Stomach (tissue), 8 donors: ENCODE measurements at regions not wholly inside any gene's neighbourhood (a gene's known extent, or its start where the extent isn't known, plus 50 kb on each side); places are given as distances from the start of the nearest gene placed in this dataset.
A peak's percentile ranks its signal among the peaks of the same experiment; 100 is the strongest.

ENCODE experiments used
- DNase-seq, 2 donors: peaks; one replicate each; pipeline versions ENCODE4 v3.0.0 to v3.0.0-alpha.2; 2013 to 2019
- H3K27ac ChIP-seq, 5 donors: fragments of 200-600 bp in 4 of 5; sonication (generic) in 4 of 5; one replicate each; pipeline ENCODE4 v1.5.1; 2013 to 2019; ENCODE audit warnings: mild to moderate bottlenecking in 1 of 5, moderate library complexity in 1 of 5
- H3K27me3 ChIP-seq, 3 donors: fragments of 200-600 bp; sonication (generic); one replicate each; pipeline ENCODE4 v1.5.1; 2017 to 2019; ENCODE audit warnings: mixed run types in 1 of 3
- H3K36me3 ChIP-seq, 4 donors: fragments of 200-600 bp; sonication (generic); 1 replicate in 3 of 4; 2 replicates in 1 of 4; pipeline ENCODE4 v1.5.1; 2016 to 2019
- H3K4me1 ChIP-seq, 4 donors: fragments of 200-600 bp; sonication (generic); one replicate each; pipeline ENCODE4 v1.5.1; 2016 to 2019
- H3K4me3 ChIP-seq, 4 donors: fragments of 200-600 bp; sonication (generic) in 3 of 4; one replicate each; pipeline ENCODE4 v1.5.1; 2016 to 2019; ENCODE audit warnings: mild to moderate bottlenecking in 1 of 4
- H3K9me3 ChIP-seq, 4 donors: fragments of 200-600 bp; sonication (generic); one replicate each; pipeline ENCODE4 v1.5.1; 2016 to 2019
- EP300 ChIP-seq: sonication (generic); formaldehyde crosslinking; IDR thresholded peaks from one replicate; pipeline ENCODE4 v1.6.1; 2017; ENCODE audit warnings: antibody characterized with exemption
- POLR2A ChIP-seq, 4 donors: fragments of 450-650 bp; IDR thresholded peaks; one replicate each; pipeline ENCODE4 v1.6.1; 2016; ENCODE audit warnings: antibody characterized with exemption in 4 of 4, control low read depth in 2 of 4, mild to moderate bottlenecking in 1 of 4, moderate library complexity in 1 of 4
- POLR2AphosphoS5 ChIP-seq, 3 donors: sonication (generic); formaldehyde crosslinking; IDR thresholded peaks; one replicate each; pipeline ENCODE4 v1.6.1; 2016; ENCODE audit warnings: antibody characterized with exemption in 3 of 3
- WGBS, 5 donors: extraction: QIAGEN DNeasy Blood & Tissue Kit in 3 of 5; methylation state at CpG; one replicate each; pipeline versions ENCODE4 v1.1.5 to v1.1.7; 2013 to 2018; 5-methylcytosine and 5-hydroxymethylcytosine counted together
- intact Hi-C: fragments of 100-400 bp; cut with DNase I; formaldehyde crosslinking; loops from one replicate; pipeline ENCODE4 v1.15.1; 2023; ENCODE audit warnings: low total_unique reads
- TF ChIP-seq, protein P1 (sequence below), 7 experiments: fragments of 450-650 bp in 4 of 7; fragments of 200-600 bp in 3 of 7; sonication (generic) in 3 of 7; IDR thresholded peaks; one replicate each; pipeline ENCODE4 v1.5.1; 2016 to 2019; ENCODE audit warnings: antibody characterized with exemption in 7 of 7, control low read depth in 2 of 7, mild to moderate bottlenecking in 1 of 7
- donor health status: healthy with polysubstance abuse.
- donor health status: Bipolar disorder and iron deficiency.
- donor health status: healthy.

DNA sequence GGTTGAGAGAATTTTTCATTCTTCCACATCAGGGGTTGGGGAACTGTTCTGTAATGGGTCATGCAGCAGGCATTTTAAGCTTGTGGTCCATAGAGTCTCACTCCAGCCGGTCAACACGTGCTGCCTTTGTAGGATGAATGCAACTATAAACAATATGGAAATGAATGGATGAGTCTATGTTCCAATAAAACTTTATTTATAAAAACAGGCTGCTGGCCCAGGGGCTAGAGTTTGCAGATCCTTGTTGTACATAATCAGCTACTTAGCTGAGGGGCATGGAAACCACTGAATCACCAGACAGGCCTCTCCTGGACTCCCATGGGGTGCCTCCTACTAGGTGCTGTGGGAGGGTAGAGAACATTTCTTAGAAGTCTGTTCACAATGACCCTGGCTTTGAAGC lies 243.4 kb downstream of the BMP7 start:
- 79 to 87% (median 84%) methylated on average over 2 of the region's 2 CpGs for WGBS, 5 donors
- DNase-seq = no peak
- Histone ChIP-seq H3K27ac (no peak overlapping the region), H3K4me3 (no peak overlapping the region), H3K9me3 (peaks cover 0 to 7% (median 0%) of the 10 kb centered on the region in 4 donors), H3K36me3 (no peaks in the 10 kb centered on the region), H3K4me1 (peaks cover 0 to 4% (median 0%) of the 10 kb centered on the region in 4 donors), H3K27me3 (peaks cover 0 to 47% (median 24%) of the 10 kb centered on the region in 3 donors)
- intact Hi-C loops = no loop called here
- TF ChIP-seq, protein P1, sequence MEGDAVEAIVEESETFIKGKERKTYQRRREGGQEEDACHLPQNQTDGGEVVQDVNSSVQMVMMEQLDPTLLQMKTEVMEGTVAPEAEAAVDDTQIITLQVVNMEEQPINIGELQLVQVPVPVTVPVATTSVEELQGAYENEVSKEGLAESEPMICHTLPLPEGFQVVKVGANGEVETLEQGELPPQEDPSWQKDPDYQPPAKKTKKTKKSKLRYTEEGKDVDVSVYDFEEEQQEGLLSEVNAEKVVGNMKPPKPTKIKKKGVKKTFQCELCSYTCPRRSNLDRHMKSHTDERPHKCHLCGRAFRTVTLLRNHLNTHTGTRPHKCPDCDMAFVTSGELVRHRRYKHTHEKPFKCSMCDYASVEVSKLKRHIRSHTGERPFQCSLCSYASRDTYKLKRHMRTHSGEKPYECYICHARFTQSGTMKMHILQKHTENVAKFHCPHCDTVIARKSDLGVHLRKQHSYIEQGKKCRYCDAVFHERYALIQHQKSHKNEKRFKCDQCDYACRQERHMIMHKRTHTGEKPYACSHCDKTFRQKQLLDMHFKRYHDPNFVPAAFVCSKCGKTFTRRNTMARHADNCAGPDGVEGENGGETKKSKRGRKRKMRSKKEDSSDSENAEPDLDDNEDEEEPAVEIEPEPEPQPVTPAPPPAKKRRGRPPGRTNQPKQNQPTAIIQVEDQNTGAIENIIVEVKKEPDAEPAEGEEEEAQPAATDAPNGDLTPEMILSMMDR (IDR thresholded peaks at IDR 0.05) = no peak
- TF ChIP-seq POLR2A (IDR thresholded peaks at IDR 0.05) (no peak), POLR2AphosphoS5 (IDR thresholded peaks at IDR 0.05) (no peak), EP300 (no peak)

DNA sequence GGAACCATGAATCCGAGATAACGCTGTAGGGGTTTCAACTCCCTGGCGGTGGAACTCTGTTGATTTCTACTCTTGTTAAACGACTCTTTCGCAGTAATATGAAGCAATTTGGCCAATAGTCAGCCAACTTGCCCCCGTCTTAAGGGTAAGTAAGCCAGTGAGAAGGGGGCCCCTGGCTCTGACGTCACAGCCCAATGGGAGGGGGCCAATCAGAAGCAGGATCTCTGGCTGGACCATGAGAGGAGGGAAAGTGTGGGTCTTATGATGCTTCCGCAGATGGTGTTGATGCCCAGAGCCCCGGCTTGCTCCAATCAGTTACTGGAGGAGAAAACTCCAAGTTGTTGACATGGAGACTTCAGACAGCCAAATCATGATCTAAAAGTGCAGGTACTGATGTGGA lies 242.4 kb downstream of the BMP7 start:
- Histone ChIP-seq H3K36me3 (no peaks in the 10 kb centered on the region), H3K4me1 (peaks cover 0 to 4% (median 0%) of the 10 kb centered on the region in 4 donors), H3K4me3 (no peak overlapping the region), H3K27me3 (peaks cover 0 to 42% (median 24%) of the 10 kb centered on the region in 3 donors), H3K27ac (no peak overlapping the region), H3K9me3 (peaks cover 0 to 7% (median 0%) of the 10 kb centered on the region in 4 donors)
- TF ChIP-seq, protein P1 (IDR thresholded peaks at IDR 0.05) = no peak
- no peak for TF ChIP-seq POLR2A (IDR thresholded peaks at IDR 0.05)
- no peak for DNase-seq
- intact Hi-C loops = no loop called here
- 87 to 95% (median 91%) methylated on average over 9 of the region's 9 CpGs for WGBS, 5 donors

DNA sequence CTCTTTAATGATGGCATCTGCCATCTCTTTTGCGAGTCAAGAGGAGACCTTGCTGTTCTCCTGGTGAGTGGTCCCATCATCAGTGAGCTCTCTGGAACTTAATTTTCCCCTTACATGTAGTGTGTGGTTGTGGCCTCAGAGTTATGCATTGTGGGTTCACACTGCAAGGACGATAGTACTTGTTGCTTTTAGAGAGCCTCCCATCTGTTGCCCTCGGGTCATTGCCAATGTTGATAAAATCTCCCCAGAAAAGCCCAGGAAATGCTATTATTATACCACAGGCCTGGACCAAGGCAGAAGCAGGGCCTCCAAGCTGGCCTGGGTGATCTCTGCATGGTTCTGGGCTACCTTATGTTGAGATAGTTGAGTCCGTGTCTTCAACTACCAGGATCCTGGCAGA lies 241.6 kb downstream of the BMP7 start:
- no peak overlapping the region for H3K4me3 ChIP-seq
- intact Hi-C loops = no loop called here
- WGBS, 5 donors = 74 to 87% (median 84%) methylated on average over 3 to 4 of the region's 4 CpGs

DNA sequence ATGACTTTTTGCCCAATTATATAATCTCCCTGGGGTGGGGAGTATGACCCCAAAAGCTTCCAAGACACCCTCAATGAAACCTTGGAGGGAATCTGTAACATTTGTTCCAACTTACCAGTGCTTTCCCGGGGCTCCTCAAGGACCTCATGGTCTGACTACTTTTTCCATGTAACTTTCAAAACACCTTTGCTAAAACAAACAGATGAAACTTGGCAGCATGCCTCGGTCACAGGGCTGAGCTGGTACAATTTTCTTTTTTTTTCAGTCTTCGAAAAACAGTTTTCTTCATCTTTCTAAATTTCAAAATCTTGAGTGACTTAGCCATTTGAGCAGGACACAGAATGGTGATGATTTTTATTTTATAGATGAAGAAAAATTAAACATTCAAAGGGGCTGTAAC lies 241.2 kb downstream of the BMP7 start:
- intact Hi-C loops = no loop called here
- TF ChIP-seq POLR2A (IDR thresholded peaks at IDR 0.05) = no peak
- no peak for TF ChIP-seq POLR2AphosphoS5 (IDR thresholded peaks at IDR 0.05)
- TF ChIP-seq, protein P1 (IDR thresholded peaks at IDR 0.05) = no peak
- no peak for TF ChIP-seq EP300

More for the DNA sequence above, 241.6 kb downstream of the BMP7 start:
- no peak for TF ChIP-seq POLR2A (IDR thresholded peaks at IDR 0.05)
- TF ChIP-seq, protein P1 (IDR thresholded peaks at IDR 0.05) = no peak
- H3K27ac ChIP-seq = no peak overlapping the region
- peaks cover 0 to 7% (median 0%) of the 10 kb centered on the region in 4 donors for H3K9me3 ChIP-seq
- H3K4me1 ChIP-seq = peaks cover 0 to 4% (median 0%) of the 10 kb centered on the region in 4 donors
- no peaks in the 10 kb centered on the region for H3K36me3 ChIP-seq
- DNase-seq = no peak
- peaks cover 0 to 44% (median 24%) of the 10 kb centered on the region in 3 donors for H3K27me3 ChIP-seq

More for the DNA sequence above, 241.2 kb downstream of the BMP7 start:
- 39 to 51% (median 44%) methylated on average over 3 of the region's 3 CpGs for WGBS, 5 donors
- peak in 1 of 2 donors; percentile 26 for DNase-seq
- no peak overlapping the region for H3K27ac ChIP-seq
- H3K36me3 ChIP-seq = no peaks in the 10 kb centered on the region
- H3K9me3 ChIP-seq = peaks cover 0 to 7% (median 0%) of the 10 kb centered on the region in 4 donors
- H3K4me1 ChIP-seq = peaks cover 0 to 4% (median 0%) of the 10 kb centered on the region in 4 donors
- H3K27me3 ChIP-seq = peaks cover 0 to 44% (median 20%) of the 10 kb centered on the region in 3 donors
- H3K4me3 ChIP-seq = no peak overlapping the region
